Liver (tissue), 3 donors: ENCODE measurements at regions not wholly inside any gene's neighbourhood (a gene's known extent, or its start where the extent isn't known, plus 50 kb on each side); places are given as distances from the start of the nearest gene placed in this dataset.

Experiments used
- ATF3 ChIP-seq: IDR thresholded peaks from 2 replicates; pipeline ENCODE4 v1.6.1; 2016; ENCODE audit warnings: antibody characterized with exemption
- CTCF ChIP-seq: fragments of 150-350 bp; IDR thresholded peaks from 2 replicates; pipeline ENCODE4 v1.5.1; 2017; ENCODE audit warnings: improper control_type of control experiment, low read depth, low read length; ENCODE audit not compliant: missing input control
- EGR1 ChIP-seq, 2 donors: IDR thresholded peaks; 2 replicates each; pipeline ENCODE4 v1.6.1; 2016 to 2018; ENCODE audit warnings: antibody characterized with exemption in 2 of 2, low read depth in 2 of 2
- FOXA1 ChIP-seq: IDR thresholded peaks from 2 replicates; pipeline ENCODE4 v1.6.1; 2016; ENCODE audit warnings: antibody characterized with exemption
- GABPA ChIP-seq, 2 donors: IDR thresholded peaks in 1 of 2; conservative IDR thresholded peaks in 1 of 2; 2 replicates each; pipeline ENCODE4 v1.6.1; 2016; ENCODE audit warnings: antibody characterized with exemption in 2 of 2, mild to moderate bottlenecking in 1 of 2, moderate library complexity in 1 of 2
- HNF4G ChIP-seq: IDR thresholded peaks from 2 replicates; pipeline ENCODE4 v1.6.1; 2016; ENCODE audit warnings: antibody characterized with exemption
- JUND ChIP-seq, 2 donors: IDR thresholded peaks; 2 replicates each; pipeline ENCODE4 v1.6.1; 2016; ENCODE audit warnings: antibody characterized with exemption in 2 of 2
- MAX ChIP-seq: IDR thresholded peaks from 2 replicates; pipeline ENCODE4 v1.6.1; 2016; ENCODE audit warnings: antibody characterized with exemption
- RAD21 ChIP-seq, 2 donors: IDR thresholded peaks; 2 replicates each; pipeline ENCODE4 v1.6.1; 2016; ENCODE audit warnings: antibody characterized with exemption in 2 of 2, mild to moderate bottlenecking in 2 of 2
- RXRA ChIP-seq, 2 donors: IDR thresholded peaks; 2 replicates each; pipeline ENCODE4 v1.6.1; 2017 to 2018; ENCODE audit warnings: antibody characterized with exemption in 2 of 2, mild to moderate bottlenecking in 1 of 2
- SP1 ChIP-seq: IDR thresholded peaks from 2 replicates; pipeline ENCODE4 v1.6.1; 2018; ENCODE audit warnings: antibody characterized with exemption, mild to moderate bottlenecking
- TAF1 ChIP-seq: conservative IDR thresholded peaks from 2 replicates; pipeline ENCODE4 v1.6.1; 2016; ENCODE audit warnings: antibody characterized with exemption, mild to moderate bottlenecking
- TF ChIP-seq, protein P1 (sequence below): IDR thresholded peaks from 2 replicates; pipeline ENCODE4 v1.6.1; 2016; ENCODE audit warnings: antibody characterized with exemption, mild to moderate bottlenecking
- donor health status: healthy.
- donor health status: healthy.

GRCh38 chr6:148151896-148152643, 190.6 kb upstream of the SASH1 start:
- TF ChIP-seq CTCF: no peak
- no peak for TF ChIP-seq SP1
- TF ChIP-seq EGR1 (IDR thresholded peaks at IDR 0.05; ENCODE audit: low read depth in 2 of 2): no peak
- TF ChIP-seq MAX: no peak
- TF ChIP-seq JUND (IDR thresholded peaks at IDR 0.05): no peak
- TF ChIP-seq ATF3: no peak
- TF ChIP-seq RAD21 (IDR thresholded peaks at IDR 0.05): no peak
- TF ChIP-seq TAF1: no peak
- TF ChIP-seq FOXA1: no peak
- TF ChIP-seq, protein P1, sequence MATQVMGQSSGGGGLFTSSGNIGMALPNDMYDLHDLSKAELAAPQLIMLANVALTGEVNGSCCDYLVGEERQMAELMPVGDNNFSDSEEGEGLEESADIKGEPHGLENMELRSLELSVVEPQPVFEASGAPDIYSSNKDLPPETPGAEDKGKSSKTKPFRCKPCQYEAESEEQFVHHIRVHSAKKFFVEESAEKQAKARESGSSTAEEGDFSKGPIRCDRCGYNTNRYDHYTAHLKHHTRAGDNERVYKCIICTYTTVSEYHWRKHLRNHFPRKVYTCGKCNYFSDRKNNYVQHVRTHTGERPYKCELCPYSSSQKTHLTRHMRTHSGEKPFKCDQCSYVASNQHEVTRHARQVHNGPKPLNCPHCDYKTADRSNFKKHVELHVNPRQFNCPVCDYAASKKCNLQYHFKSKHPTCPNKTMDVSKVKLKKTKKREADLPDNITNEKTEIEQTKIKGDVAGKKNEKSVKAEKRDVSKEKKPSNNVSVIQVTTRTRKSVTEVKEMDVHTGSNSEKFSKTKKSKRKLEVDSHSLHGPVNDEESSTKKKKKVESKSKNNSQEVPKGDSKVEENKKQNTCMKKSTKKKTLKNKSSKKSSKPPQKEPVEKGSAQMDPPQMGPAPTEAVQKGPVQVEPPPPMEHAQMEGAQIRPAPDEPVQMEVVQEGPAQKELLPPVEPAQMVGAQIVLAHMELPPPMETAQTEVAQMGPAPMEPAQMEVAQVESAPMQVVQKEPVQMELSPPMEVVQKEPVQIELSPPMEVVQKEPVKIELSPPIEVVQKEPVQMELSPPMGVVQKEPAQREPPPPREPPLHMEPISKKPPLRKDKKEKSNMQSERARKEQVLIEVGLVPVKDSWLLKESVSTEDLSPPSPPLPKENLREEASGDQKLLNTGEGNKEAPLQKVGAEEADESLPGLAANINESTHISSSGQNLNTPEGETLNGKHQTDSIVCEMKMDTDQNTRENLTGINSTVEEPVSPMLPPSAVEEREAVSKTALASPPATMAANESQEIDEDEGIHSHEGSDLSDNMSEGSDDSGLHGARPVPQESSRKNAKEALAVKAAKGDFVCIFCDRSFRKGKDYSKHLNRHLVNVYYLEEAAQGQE: no peak
- TF ChIP-seq RXRA (IDR thresholded peaks at IDR 0.05): no peak
- TF ChIP-seq HNF4G: no peak
- no peak for TF ChIP-seq GABPA (IDR thresholded peaks at IDR 0.05 in 1 of 2, conservative IDR thresholded peaks at IDR 0.05 in 1 of 2)
